ENCODE measurements at regions not wholly inside any gene's neighbourhood (a gene's known extent, or its start where the extent isn't known, plus 50 kb on each side); places are given as distances from the start of the nearest gene placed in this dataset.

DNA sequence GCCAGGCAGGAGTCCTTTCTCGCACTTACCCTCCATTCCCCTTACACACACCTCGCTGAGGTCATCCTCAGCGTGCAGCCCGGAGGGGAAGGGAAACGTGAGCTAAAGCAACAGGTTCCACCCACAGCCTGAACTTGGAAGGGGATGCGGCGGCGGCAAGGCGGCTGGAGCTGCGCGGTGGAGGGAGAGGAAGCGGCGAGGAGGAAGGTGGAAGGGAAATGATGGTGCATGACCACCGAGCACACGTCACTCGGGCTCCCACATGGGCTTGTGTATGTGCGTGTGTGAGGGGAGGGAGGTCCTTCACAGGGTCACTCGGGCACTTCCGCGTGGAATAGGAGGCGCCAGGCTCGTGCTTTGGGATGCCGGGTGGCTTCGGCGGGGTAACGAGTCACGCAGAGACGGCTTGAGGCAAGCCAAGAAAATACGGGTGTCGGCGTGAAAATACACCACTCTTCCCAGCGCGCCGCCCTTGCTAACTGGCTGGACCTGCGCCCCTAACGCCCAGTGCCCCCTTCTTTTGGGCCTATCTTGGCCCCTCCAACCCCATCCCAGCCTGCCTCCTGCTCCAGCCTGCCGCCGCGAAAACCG is 225.5 kb upstream of the IL12A start:
- peak in 1 of 3 donors; percentile 9 for DNase-seq (ENCODE audit: low read depth in 3 of 3)

DNA sequence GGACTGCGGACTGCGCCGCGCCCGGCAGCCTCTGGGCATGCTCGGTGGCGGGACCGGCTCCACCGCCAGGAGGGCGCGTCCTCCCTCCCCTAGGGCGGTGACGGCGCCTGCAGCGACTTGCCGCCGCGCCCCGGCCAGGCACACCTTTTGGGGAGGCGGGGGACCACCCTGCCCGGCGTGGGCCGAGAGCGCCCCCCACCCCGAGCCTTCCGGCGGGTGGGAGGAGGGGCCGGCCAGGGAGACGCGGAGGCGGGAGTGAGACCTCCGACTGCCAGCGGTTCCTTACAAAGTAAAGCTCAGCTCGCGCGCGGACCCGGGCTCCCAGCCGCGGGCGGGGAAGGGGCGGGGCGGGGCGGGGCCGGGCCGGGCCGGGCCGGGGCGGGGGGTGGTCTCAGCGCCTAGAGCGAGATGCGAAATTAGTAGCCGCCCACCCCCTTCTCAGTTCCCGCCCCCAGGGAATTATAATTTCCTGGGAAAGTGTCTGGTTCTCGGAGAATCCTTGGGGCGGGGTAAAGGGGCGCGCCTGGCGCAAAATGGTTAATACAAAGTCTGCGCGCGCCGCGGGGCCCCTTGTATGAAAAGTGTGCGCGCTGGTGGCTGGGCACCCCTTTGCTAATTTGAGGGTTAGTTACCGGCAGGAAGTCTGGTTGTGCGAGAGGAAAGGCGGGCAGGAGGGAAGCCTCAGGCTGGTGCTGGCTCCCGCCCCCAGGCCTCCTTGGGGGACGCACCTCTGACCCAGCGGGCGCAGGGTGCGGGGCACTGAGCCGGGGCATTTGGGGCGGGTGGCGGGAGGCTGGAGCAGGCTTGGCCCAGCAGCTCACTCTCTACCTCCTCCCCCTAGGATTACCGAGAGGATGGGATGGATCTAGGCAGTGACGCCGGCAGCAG is 224.8 kb upstream of the IL12A start:
- peak in 2 of 3 donors; percentile 14 to 38 for DNase-seq (ENCODE audit: low read depth in 3 of 3)

DNA sequence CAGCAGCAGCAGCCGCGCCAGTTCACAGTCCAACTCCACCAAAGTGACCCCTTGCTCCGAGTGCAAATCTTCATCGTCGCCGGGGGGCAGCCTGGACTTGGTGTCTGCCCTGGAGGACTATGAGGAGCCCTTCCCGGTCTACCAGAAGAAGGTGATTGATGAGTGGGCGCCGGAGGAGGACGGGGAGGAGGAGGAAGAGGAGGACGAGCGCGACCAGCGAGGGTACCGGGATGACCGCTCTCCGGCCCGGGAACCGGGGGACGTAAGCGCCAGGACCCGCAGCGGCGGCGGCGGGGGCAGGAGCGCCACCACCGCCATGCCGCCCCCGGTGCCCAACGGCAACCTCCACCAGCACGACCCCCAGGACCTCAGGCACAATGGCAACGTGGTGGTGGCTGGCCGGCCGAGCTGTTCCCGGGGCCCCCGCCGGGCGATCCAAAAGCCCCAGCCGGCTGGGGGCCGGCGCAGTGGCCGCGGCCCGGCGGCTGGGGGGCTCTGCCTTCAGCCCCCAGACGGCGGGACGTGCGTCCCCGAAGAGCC is 224.1 kb upstream of the IL12A start:
- DNase-seq (ENCODE audit: low read depth in 3 of 3), result no peak

DNA sequence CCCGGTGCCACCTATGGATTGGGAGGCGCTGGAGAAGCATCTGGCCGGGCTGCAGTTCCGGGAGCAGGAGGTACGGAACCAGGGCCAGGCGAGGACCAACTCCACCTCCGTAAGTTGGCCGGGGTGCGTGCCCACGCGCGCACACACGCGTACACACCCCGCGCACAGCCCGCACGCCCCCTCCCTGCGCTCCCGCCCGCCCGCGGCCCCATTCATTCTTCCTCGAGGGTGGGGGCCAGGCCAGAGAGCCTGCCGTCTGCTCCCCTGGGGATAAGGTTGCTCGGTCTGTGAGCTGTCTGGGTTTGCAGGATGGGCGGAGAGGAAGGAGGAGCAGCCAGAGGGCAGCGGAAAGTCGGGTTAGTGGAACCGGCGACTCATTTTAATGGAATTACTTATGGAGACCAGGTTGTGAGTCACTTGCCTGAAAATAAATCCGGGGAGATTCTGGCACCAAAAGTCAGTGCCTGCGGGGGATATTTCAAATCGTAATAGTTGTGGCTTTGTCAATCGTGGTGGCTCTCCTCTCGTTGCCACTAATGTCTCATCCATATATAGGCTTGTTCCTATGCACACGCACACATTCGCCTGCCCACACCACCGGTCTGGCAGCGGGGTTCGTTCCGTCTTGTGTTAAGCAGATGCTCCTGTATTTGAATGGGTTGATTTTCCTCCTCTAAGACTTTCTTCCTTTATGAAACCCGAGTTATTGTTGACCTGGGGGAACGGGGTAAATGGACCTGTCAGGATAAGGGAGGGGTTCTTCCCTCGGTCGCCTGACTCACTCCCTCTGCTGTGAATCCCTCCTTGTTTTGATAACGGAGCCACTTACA is 223.4 kb upstream of the IL12A start:
- no peak for DNase-seq (ENCODE audit: low read depth in 3 of 3)

DNA sequence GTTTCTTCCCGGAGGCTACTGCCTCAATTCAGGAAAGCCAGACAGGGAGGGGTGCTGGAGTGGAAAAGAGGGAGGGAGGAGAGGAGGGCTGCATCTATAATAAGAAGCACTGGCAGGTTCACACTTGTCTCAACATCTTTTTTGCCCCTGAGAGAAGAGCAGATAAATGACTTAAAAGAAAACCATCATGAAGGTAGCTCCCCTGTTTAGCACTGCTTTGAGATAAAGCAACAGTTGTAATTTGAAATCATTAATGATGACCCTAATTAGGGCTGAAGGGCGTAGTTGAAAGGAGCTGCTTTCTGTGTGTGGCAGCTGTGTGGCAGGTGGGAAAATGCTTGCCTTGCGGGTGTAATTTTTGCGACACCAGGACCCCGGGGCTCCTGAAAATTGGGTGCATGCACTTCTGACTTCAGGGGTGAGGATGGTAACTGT is 222.8 kb upstream of the IL12A start:
- DNase-seq (ENCODE audit: low read depth in 3 of 3), result no peak

DNA sequence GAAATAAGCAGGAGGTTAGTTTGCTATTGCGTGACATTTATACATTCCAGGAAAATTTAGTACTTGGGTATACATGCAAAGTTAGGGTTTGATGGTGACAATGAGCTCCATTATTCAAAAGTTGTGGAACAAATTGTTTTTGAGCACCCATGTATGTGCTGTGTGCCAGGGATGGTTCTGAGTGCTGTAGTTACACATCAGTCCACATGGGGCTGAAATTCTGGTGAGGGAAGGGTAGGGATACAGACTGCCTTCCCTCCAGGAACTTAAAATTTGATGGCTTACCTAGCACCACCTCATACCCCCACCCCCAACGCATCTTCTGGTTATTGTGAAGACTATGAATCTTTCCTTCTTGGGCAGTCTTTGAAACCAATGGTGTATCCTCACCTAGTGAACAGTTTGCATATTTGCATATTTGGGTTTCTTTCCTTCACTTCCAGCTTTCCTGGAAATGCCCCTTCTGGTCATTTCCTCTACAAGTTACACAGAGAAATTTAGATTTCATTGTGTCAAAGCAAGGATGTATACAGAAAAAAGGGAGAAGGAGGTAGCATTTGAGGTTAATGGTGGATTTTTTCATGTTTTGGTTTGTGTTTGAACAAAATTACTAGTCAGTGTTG is 222.0 kb upstream of the IL12A start:
- DNase-seq (ENCODE audit: low read depth in 3 of 3), result no peak

DNA sequence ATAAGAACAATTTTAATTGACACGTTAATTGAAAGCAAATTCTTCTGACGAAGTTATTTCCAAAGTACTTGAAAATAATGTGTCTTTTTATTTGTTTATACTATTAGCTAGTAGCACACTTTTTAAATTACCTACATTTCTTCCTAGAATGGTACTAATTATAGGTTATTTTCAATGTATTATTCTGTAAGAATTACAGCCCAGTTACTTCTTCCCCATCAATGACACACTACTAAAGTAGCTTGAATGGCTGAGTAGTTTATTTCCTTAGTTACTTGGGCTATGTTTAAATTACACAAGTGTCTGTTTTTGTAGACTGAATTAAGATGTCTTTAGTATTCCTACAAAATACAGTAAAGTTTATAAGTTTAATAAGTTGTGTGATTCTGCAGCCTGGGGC is 217.6 kb upstream of the IL12A start:
- no peak for DNase-seq (ENCODE audit: low read depth in 3 of 3)

DNA sequence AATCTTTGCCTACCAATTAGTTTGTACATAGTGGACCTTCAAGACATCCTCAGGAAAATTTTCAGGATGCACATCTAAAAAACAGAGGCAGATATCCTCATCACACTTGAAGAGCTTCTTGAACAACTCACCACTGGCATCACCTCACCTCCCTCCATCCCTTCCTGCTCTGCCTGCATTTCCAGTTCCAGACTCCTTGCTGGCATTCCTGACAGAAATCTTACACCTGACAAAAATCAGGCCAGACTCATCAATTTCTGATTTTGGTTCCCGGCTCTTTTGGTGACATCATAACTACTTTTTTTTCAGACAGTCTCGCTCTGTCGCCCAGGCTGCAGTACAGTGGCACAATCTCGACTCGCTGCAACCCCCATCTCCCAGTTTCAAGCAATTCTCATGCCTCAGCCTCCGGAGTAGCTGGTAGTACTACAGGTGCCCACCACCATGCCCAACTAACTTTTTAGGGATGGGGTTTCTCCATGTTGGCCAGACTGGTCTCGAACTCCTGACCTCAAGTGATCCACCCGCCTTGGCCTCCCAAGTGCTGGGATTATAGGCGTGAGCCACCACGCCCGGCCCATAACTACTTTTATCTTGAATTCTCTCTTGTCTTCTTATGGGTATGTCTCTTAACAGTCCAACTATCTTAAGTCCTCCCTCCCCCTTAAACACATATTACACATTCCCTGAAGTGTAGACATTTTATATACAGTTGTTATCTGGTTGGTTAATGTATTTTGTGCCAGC is 216.6 kb upstream of the IL12A start:
- DNase-seq (ENCODE audit: low read depth in 3 of 3), result no peak

DNA sequence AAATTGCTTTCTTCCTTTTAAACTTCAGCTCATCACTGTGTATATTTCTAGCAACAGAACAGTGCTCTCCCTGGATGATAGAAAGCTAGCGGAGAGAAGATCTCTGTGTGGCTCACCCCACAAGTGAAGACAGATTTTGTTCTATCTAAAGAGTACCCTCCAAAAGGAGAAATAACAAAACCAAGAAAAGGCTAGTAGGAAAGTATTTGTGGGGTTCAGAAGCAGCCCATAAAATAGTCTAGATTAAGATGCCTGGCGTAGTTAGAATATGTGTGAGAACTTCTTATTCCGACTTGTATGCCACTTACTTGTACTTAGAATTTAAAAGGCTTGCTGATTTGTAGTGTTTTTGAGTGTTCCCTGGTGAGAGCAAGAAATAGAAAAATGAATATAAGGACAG is 214.9 kb upstream of the IL12A start:
- DNase-seq (ENCODE audit: low read depth in 3 of 3), result no peak

DNA sequence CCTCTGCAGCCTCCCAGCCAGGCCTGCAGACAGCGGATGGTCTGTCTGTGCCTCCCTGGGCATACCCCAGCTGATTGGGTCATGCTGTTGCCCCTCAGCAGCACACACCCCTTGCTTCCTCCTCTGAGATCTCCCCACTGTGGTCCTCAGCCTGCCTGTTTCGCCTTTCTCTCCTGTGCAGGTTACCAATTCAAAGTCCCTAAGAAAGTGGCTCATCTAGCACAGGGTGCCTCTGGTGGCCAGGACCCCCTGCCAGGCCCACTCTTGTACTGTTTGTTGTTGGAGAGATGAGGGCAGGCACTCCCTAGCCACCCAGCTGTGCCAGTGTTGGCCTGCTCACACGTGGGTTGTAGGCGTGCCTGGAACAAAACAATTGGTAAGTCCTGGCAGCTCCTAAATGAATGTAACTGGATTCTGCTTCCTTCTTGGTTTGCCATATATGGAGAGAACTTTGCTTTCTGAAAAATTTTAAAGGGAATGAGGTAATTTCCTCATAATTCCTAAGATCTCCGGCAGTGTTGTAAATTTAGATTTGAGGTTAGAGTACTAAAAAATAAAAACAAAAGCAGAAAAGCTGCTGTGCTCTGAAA is 213.2 kb upstream of the IL12A start:
- DNase-seq (ENCODE audit: low read depth in 3 of 3), result no peak

DNA sequence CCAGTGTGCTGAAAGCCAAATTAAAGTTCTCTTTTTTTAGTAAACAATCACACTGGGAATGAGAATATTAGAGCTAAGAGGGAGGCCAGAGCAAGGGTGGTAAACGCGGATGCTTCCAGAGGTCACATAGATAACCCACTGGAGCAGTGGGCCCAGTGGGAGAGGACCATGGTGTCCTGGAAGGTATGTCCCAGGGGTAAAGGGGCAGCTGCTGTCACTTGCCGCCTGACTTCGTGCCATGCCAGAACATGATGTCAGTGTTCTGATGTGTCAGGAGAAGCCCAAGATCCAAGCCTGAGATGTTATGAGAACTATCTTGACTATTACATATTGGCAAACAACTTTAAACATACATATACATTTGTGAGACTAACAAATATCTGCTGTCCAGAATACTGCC is 211.9 kb upstream of the IL12A start:
- DNase-seq (ENCODE audit: low read depth in 3 of 3), result no peak

DNA sequence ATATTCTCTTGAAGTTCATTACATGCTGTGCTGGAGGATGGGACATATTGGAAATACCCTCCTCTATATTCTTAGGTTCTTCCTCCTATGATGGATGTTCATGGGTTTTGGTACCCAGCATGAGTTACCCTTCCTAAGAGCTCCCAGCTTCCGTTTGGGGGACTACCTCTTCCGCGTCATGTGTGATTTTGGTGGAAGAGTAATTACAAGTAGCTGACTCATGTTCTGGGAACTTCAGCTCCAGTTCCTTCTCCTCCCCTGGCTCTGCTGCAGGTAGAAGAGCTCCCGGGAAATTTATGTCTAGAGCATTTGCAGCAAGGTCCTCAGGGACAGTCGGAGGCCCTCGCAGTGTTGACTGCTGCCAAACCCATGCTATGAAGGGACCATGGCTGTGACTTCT is 208.8 kb upstream of the IL12A start:
- no peak for DNase-seq (ENCODE audit: low read depth in 3 of 3)

DNA sequence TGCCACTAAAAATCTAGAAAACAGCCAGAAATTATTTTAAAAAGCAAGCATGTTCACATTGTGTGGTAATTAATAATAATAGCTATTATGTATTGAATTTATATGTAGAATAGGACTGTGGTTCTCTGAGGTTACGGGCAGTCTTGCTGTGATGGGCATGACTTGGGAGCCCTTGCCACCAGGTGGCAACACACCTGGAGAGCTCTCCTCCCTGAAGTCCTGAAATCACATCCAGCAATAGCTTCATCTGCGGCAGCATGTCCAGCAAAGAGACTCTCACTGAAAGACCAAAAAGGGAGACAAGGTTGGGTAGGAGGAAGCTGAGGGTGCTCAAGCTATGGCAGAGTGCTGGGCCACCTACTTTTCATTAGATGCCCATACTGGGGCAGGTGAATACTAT is 206.8 kb upstream of the IL12A start:
- no peak for DNase-seq (ENCODE audit: low read depth in 3 of 3)

DNA sequence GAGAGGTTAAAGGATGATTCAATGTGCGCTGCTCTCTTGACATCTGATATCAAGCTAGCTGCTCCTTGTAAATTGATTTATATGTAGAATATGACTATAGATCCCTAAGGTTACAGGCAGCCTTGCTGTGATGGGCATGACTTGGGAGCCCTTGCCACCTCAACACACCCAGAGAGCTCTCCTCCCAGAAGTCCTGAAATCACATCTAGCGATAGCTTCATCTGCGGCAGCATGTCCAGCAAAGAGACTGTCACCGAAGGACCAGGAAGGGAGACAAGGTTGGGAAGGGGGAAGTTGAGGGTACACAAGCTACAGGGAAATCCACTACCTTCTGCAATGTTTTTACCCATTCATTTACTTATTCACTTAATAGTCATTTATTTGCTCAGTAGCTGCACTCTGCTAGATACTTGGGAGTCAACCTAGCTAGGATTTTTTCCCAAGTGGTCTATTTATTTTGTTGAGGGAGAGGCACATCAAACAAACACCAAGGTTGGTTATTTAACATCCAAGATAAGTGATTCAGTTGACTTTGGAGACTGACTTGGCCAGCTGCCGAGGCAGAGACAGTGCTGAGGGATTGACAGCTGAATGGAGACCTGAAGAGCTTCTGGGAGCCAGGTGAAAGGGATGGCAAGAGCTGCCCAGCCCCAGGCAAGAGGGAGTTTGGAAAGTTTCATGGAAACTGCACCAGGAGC is 205.8 kb upstream of the IL12A start:
- no peak for DNase-seq (ENCODE audit: low read depth in 3 of 3)

DNA sequence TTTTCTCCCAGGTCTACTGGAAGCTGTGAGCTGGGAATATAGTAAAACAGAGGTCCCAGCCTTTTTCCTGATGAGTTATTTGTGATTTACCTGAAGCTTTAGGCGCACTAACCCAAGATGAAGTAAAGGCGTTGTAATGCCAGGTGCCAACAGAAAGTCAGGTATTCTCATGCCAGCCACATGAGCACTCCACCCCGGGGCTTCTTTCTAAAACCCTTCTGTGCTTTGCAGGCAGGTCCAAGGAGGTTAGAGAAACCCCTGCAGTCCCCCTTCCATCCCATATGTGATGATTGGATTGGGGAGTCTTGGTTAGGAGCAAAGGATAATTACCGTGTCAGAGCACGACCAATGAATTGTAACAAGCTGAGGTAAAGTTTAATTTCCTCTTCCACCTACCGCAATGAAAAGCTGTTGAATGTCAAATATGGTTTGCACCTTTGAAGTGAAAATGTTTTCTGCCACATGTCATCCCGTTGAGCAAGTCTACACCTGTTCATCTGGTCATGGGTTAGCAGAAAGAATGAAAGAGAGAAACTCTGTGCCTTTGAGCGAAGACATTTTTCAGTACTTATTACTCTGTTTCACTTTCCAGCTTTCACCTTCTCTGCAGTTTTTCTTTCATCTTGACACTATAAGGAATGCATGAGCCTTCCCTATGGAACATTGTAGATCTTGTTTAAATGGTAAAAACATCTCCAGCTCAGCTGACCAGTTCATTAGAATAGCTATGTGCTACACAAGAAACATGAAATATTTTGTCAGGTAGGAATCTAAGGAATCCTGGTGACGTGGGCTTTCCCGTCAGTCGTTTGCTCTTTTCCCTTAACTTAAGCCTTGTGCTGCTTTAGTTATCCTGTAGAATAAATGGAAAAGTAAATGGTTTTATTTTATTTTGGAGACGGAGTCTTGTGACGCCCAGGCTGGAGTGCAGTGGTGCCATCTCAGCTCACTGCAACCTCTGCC is 204.6 kb upstream of the IL12A start:
- no peak for DNase-seq (ENCODE audit: low read depth in 3 of 3)

DNA sequence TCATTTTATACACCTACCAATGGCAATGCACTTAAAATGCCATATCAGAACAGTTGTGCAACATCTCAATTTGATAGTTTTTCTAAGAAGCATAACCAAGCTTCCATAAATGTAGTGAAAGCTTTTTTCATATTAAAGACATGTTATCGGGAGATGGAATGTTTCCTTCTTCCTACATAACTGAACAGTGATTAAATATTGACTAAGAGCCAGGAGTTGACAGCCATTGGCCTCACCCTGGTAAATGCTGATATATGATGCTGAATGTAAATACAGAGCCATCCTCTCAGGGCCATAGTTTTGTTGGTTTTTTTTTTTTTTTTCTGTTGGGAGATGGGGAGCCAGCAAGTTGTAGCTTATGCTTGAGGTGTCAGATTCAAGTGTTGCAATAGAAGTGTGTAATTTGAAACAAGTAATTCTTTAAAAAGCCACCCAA is 203.3 kb upstream of the IL12A start:
- DNase-seq (ENCODE audit: low read depth in 3 of 3), result no peak

DNA sequence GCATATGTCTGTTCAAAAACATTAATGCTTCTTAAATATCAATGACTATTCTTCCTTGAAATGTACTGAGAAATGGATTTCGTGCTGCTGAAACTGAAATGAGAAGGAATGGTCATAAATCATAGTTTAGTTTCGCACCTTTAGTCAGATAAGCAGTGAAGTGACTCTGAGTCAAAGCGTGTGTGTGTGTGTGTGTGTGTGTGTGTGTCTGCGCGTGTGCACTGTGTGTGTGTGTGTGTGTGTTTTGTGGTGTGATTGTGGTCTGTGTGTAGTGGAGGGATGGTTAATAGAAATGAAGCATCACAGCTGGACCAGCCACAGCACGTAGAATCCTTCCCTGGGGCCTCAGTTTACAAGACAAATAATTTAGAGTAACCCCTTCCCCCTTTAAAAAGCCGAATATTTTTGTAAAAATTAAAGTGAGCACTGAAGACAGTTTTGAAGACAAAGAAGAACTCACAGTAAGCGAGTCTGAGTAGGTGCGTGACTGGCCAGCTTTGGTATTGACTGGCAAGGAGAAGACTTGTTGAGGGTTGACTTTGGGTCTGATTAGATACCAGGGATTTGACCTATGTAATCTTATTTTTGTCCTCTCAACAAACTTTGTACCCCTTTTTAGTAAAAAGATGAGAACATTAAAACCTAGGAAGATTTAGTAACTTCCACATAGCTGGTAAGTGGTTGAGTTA is 202.0 kb upstream of the IL12A start:
- DNase-seq (ENCODE audit: low read depth in 3 of 3), result no peak

DNA sequence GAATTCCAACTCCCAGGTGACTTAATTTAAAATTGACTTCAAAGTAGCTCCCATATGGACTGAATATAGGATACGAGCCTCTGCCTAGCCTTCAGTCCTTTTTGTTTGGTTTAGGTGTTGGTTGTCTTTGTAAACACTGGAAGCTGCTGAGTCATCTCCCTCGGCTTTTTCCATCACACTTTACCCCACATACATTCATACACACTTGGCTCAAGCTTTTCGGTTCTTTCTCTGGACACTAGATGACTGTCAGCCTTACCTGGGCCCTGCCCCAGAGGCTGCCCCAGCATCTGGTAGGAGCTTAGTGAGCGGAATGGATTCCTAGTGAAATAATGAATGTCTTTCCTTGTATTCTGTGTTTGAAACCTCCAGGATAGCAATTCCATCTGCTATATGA is 201.5 kb upstream of the IL12A start:
- no peak for DNase-seq (ENCODE audit: low read depth in 3 of 3)
